ENCODE measurements at regions not wholly inside any gene's neighbourhood (a gene's known extent, or its start where the extent isn't known, plus 50 kb on each side); places are given as distances from the start of the nearest gene placed in this dataset.
"Not testable (repeated sequence)": the region's sequence is repeated elsewhere in the genome, so short reads cannot be mapped to it uniquely, and the experiment has no call there.

GRCh38 chr6:170155464-170156196 is 135.2 kb downstream of the DLL1 start:
- ATAC-seq (no peak), DNase-seq (no peak)
- intact Hi-C loops (cut with DNase I, micrococcal nuclease), result no loop called here

GRCh38 chr6:170153436-170154319 is 137.2 kb downstream of the DLL1 start:
- intact Hi-C loops (cut with DNase I, micrococcal nuclease), result no loop called here
- ATAC-seq (no peak), DNase-seq (no peak)

- DNase-seq (peak in 1 of 2 donors; percentile 46), ATAC-seq (peak; percentile 72)
- intact Hi-C loops (cut with DNase I, micrococcal nuclease), result no loop called here
These were observed 137.9 kb downstream of the DLL1 start for GRCh38 chr6:170152989-170153388.

- intact Hi-C loops (cut with DNase I, micrococcal nuclease), result no loop called here
- peak; percentile 89 for ATAC-seq
- DNase-seq, result peak; percentile 47 to 59
These were observed 138.6 kb downstream of the DLL1 start for GRCh38 chr6:170152124-170152926.

- no peak for DNase-seq
- intact Hi-C loops (cut with DNase I, micrococcal nuclease), result no loop called here
- ATAC-seq, result no peak
These were observed 139.1 kb downstream of the DLL1 start for GRCh38 chr6:170151804-170152123.

- DNase-seq, result no peak
- no peak for ATAC-seq
- intact Hi-C loops (cut with DNase I, micrococcal nuclease), result no loop called here
These were observed 139.5 kb downstream of the DLL1 start for GRCh38 chr6:170151321-170151771.

GRCh38 chr6:170150590-170150945 is 140.3 kb downstream of the DLL1 start:
- ATAC-seq, result no peak
- DNase-seq, result no peak
- intact Hi-C loops (cut with DNase I, micrococcal nuclease), result no loop called here

- no peak for DNase-seq
- ATAC-seq, result no peak
- intact Hi-C loops (cut with DNase I, micrococcal nuclease), result no loop called here
These were observed 140.9 kb downstream of the DLL1 start for GRCh38 chr6:170149681-170150589.

GRCh38 chr6:170148709-170149470 is 142.0 kb downstream of the DLL1 start:
- intact Hi-C loops (cut with DNase I, micrococcal nuclease), result no loop called here

GRCh38 chr6:170147832-170148708 is 142.8 kb downstream of the DLL1 start:
- no peak for ATAC-seq
- DNase-seq, result no peak
- intact Hi-C loops (cut with DNase I, micrococcal nuclease), result no loop called here

More at GRCh38 chr6:170148709-170149470, 142.0 kb downstream of the DLL1 start:
- ATAC-seq, result no peak
- DNase-seq, result no peak

- DNase-seq (no peak), ATAC-seq (no peak)
- intact Hi-C loops (cut with DNase I, micrococcal nuclease), result no loop called here
These were observed 143.7 kb downstream of the DLL1 start for GRCh38 chr6:170147056-170147787.

- ATAC-seq, result no peak
- DNase-seq, result no peak
- intact Hi-C loops (cut with DNase I, micrococcal nuclease), result no loop called here
These were observed 144.2 kb downstream of the DLL1 start for GRCh38 chr6:170146640-170147039.

GRCh38 chr6:170146131-170146530 is 144.7 kb downstream of the DLL1 start:
- intact Hi-C loops (cut with DNase I, micrococcal nuclease); DNase-seq; ATAC-seq: not testable (repeated sequence)

- ATAC-seq; DNase-seq; intact Hi-C loops (cut with DNase I, micrococcal nuclease): not testable (repeated sequence)
These were observed 145.2 kb downstream of the DLL1 start for GRCh38 chr6:170145716-170146115.

GRCh38 chr6:170145272-170145592 is 145.6 kb downstream of the DLL1 start:
- DNase-seq (no peak), ATAC-seq (no peak)
- intact Hi-C loops (cut with DNase I, micrococcal nuclease), result no loop called here

- DNase-seq, result no peak
- intact Hi-C loops (cut with DNase I, micrococcal nuclease), result no loop called here
- ATAC-seq, result no peak
These were observed 146.2 kb downstream of the DLL1 start for GRCh38 chr6:170144571-170145271.
